Esophagus muscularis mucosa (tissue), 2 donors: ENCODE measurements at regions not wholly inside any gene's neighbourhood (a gene's known extent, or its start where the extent isn't known, plus 50 kb on each side); places are given as distances from the start of the nearest gene placed in this dataset.

Source experiments
- POLR2A ChIP-seq: fragments of 450-650 bp; IDR thresholded peaks from one replicate; pipeline ENCODE4 v1.6.1; 2017; ENCODE audit warnings: antibody characterized with exemption, moderate library complexity, mild to moderate bottlenecking, low read depth
- POLR2AphosphoS5 ChIP-seq, 2 donors: sonication (generic); formaldehyde crosslinking; IDR thresholded peaks; one replicate each; pipeline ENCODE4 v1.6.1; 2017; ENCODE audit warnings: antibody characterized with exemption in 2 of 2

GRCh38 chr13:44030615-44031014 is 150.9 kb downstream of the LACC1 start:
- TF ChIP-seq POLR2AphosphoS5 (IDR thresholded peaks at IDR 0.05) (no peak), POLR2A (no peak)
